ENCODE measurements at regions not wholly inside any gene's neighbourhood (a gene's known extent, or its start where the extent isn't known, plus 50 kb on each side); places are given as distances from the start of the nearest gene placed in this dataset.
A peak's percentile ranks its signal among the peaks of the same experiment; 100 is the strongest.

DNA sequence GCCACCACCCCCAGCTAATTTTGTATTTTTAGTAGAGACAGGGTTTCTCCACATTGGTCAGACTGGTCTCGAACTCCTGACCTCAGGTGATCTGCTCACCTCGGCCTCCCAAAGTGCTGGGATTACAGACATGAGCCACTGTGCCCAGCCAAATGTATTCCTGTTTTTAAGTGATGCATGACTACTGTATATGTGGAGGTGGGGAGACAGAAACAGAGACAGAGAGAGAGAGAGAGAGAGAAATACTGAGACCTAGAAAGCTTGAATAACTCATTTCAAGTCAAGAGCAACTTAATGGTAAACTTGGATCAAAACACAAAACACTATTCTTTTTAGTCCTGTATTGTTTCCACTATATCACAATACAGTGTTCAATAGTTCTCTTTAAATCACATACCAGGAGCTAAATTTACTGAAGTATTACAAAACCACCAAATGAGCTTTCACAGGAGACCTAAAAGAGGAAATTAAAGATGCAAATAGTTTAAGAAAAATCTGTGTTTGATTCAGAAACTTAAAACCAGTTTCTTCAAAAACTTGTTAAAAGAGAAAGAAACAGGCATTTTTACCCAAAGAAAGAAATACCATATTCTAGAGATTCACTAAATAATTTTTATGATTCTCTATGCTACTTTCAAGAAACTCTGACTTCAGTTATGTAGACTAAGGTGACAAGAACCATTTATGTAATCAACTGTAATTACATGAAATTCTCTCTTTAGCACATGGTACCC is 188.7 kb downstream of the ETS1 start:
- no peak for DNase-seq (ENCODE audit: low read depth)
- no peak overlapping the region for H3K4me3 ChIP-seq (replicated peaks; ENCODE audit: low read depth, low read length)
- TF ChIP-seq, protein P1, sequence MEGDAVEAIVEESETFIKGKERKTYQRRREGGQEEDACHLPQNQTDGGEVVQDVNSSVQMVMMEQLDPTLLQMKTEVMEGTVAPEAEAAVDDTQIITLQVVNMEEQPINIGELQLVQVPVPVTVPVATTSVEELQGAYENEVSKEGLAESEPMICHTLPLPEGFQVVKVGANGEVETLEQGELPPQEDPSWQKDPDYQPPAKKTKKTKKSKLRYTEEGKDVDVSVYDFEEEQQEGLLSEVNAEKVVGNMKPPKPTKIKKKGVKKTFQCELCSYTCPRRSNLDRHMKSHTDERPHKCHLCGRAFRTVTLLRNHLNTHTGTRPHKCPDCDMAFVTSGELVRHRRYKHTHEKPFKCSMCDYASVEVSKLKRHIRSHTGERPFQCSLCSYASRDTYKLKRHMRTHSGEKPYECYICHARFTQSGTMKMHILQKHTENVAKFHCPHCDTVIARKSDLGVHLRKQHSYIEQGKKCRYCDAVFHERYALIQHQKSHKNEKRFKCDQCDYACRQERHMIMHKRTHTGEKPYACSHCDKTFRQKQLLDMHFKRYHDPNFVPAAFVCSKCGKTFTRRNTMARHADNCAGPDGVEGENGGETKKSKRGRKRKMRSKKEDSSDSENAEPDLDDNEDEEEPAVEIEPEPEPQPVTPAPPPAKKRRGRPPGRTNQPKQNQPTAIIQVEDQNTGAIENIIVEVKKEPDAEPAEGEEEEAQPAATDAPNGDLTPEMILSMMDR (IDR thresholded peaks at IDR 0.05; ENCODE audit: low read length, missing control alignments) = no peak

- H3K4me3 ChIP-seq (replicated peaks; ENCODE audit: low read depth, low read length) = no peak overlapping the region
- no peak for DNase-seq (ENCODE audit: low read depth)
- TF ChIP-seq, protein P1 (IDR thresholded peaks at IDR 0.05; ENCODE audit: low read length, missing control alignments) = no peak
Measured at GRCh38 chr11:128397362-128397761, 190.0 kb downstream of the ETS1 start.

GRCh38 chr11:128394431-128395089 is 192.8 kb downstream of the ETS1 start:
- peak; percentile 64 for DNase-seq (ENCODE audit: low read depth)
- H3K4me3 ChIP-seq (replicated peaks; ENCODE audit: low read depth, low read length) = no peak overlapping the region
- TF ChIP-seq, protein P1 (IDR thresholded peaks at IDR 0.05; ENCODE audit: low read length, missing control alignments) = no peak

- TF ChIP-seq, protein P1 (IDR thresholded peaks at IDR 0.05; ENCODE audit: low read length, missing control alignments) = no peak
- DNase-seq (ENCODE audit: low read depth) = no peak
Measured at GRCh38 chr11:128392259-128392658, 195.1 kb downstream of the ETS1 start.

GRCh38 chr11:128391811-128392210 is 195.5 kb downstream of the ETS1 start:
- TF ChIP-seq, protein P1 (IDR thresholded peaks at IDR 0.05; ENCODE audit: low read length, missing control alignments) = no peak
- no peak for DNase-seq (ENCODE audit: low read depth)
- no peak overlapping the region for H3K4me3 ChIP-seq (replicated peaks; ENCODE audit: low read depth, low read length)

More at GRCh38 chr11:128392259-128392658, 195.1 kb downstream of the ETS1 start:
- no peak overlapping the region for H3K4me3 ChIP-seq (replicated peaks; ENCODE audit: low read depth, low read length)

- no peak overlapping the region for H3K4me3 ChIP-seq (replicated peaks; ENCODE audit: low read depth, low read length)
- DNase-seq (ENCODE audit: low read depth) = peak; percentile 16
- TF ChIP-seq, protein P1 (IDR thresholded peaks at IDR 0.05; ENCODE audit: low read length, missing control alignments) = no peak
Measured at GRCh38 chr11:128390246-128390645, 197.1 kb downstream of the ETS1 start.

Measured in fibroblast of pulmonary artery (primary cell).